DMS79 (cell line): ENCODE measurements at regions not wholly inside any gene's neighbourhood (a gene's known extent, or its start where the extent isn't known, plus 50 kb on each side); places are given as distances from the start of the nearest gene placed in this dataset.
"Not testable (repeated sequence)": the region's sequence is repeated elsewhere in the genome, so short reads cannot be mapped to it uniquely, and the experiment has no call there.

Source experiments
- DNase-seq: peaks from one replicate; lab custom pipeline; 2025; lab: John Stamatoyannopoulos, UW

DNA sequence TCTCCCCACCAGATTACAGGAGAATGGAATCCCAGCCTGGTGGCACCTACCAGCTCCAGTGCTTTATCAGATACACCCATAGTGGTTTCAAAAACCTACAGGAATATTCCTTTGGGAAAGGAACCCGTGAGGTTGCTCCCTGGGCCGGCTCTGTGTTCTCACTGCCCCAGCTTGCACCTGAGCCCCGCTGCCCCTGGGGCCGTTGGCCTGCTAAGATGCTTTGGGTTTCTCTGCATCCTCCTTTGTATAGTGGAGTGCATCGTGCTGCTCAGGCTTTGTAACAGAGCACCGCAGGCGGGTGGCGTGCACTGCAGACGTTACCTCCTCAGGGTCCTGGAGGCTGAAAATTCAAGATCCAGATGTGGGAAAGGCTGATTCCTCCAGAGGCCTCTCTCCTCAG, 414.1 kb downstream of the BRD1 start:
- no peak for DNase-seq

DNA sequence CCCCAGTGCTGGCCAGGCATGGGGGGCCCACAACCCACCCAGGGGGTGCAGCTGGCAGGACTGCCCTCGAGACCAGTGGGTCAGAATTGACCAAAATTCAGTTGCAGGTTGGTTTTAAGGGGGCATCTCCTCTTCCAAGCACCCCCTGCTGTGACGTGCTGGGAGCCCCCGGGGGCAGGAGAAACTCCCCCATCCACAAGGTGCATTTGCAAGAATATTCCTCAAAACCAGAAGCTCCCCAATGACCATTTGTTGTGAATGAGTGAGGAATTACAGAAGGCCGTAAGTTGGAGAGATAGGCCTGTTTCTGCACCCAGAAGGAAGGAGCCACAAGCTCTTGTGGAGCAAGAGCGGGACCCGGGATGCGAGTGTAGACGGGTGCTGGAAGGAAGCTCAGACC, 414.5 kb downstream of the BRD1 start:
- no peak for DNase-seq

- DNase-seq, result no peak
Observed at GRCh38 chr22:49412236-49412635, 415.4 kb downstream of the BRD1 start.

DNA sequence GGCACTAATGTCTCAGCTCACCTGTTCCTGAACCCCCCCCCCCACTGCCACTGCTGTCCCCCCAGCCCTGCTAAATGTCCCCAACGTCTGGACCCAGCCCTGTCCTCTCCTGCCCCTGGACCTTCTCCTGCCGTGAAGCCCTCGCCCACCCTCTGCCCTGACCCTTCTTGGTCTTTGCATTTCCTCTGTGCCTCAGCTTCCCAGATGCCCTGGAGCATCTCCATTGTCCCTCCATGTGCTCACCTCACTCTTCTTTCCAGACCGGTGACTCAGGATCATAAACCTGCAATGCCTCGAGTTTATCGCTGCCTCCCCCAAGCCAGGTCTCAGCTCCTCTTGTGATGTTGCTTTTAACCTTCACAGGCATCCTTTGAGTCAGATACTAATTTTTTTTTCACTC, 416.4 kb downstream of the BRD1 start:
- DNase-seq, result no peak

GRCh38 chr22:49408102-49408836, 419.4 kb downstream of the BRD1 start:
- no peak for DNase-seq

DNA sequence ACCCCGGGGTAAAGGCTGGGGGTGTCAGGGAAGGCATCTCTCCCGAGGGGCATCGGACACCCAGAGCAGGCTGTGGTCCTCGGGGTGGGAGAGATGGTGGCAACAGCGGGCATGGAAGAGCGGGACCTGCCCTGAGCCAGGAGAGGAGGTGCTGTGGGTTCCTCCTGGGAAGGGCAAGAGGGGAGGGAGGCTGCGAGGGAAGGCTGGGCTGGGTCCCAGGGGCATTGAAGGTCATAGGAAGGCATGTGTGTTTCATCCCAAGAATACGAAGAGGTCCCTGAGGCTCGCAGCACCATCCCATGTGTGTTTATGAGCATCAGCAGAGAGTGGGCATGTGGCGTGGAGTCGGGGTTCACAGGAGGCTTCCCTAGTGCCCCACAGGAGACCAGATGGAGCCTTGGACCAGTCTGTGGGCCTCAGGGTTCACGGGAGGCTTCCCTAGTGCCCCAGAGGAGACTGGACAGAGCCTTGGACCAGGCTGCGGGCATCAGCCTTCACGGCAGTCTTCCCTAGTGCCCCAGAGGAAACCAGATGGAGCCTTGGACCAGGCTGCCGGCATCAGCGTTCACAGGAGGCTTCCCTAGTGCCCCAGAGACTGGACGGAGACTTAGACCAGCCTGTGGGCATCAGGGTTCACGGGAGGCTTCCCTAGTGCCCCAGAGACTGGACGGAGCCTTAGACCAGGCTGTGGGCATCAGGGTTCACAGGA, 420.6 kb downstream of the BRD1 start:
- DNase-seq, result no peak

- no peak for DNase-seq
Observed at GRCh38 chr22:49406047-49406650, 421.5 kb downstream of the BRD1 start.

DNA sequence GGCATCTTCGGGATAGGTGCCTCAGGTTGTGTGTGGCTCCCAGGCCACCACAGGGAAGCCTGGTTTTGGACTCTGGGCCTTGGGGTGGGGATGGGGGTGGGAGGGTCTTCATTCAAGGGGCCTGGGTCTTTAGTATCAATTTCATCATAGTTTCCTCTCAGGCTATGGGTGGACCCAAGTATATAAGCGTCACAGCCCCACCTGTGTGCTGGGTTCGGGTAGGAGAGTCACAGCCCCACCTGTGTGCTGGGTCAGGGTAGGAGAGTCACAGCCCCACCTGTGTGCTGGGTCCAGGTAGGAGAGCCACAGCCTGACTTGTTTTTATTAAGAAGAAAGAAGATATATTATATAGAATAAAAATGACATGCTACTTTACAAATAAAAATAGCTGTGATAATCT, 422.1 kb downstream of the BRD1 start:
- DNase-seq, result no peak

- no peak for DNase-seq
Observed at GRCh38 chr22:49404576-49405241, 423.0 kb downstream of the BRD1 start.

GRCh38 chr22:49404020-49404419, 423.7 kb downstream of the BRD1 start:
- no peak for DNase-seq

- DNase-seq, result no peak
Observed at GRCh38 chr22:49403102-49403501, 424.6 kb downstream of the BRD1 start.

DNA sequence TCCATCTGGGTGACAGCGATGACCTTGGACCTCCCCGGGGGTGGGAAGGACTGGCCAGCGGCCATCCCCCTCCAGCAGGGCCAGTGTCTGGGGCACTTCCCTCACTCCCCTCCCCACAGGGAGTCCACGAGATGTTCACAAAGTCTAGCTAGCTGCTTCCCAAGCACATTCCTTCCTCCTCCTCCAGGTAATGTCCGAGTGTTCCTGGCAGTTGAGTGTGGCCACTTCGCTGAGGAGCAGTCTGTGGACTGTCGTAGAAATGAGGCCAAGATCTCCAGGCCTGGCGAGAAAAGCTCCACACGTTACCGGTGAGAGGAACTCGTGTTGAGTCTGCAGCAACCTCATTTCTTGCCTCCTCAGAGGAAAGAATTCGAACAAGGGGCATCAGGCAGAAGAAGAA, 425.5 kb downstream of the BRD1 start:
- no peak for DNase-seq

GRCh38 chr22:49400941-49401598, 426.6 kb downstream of the BRD1 start:
- DNase-seq, result no peak

DNA sequence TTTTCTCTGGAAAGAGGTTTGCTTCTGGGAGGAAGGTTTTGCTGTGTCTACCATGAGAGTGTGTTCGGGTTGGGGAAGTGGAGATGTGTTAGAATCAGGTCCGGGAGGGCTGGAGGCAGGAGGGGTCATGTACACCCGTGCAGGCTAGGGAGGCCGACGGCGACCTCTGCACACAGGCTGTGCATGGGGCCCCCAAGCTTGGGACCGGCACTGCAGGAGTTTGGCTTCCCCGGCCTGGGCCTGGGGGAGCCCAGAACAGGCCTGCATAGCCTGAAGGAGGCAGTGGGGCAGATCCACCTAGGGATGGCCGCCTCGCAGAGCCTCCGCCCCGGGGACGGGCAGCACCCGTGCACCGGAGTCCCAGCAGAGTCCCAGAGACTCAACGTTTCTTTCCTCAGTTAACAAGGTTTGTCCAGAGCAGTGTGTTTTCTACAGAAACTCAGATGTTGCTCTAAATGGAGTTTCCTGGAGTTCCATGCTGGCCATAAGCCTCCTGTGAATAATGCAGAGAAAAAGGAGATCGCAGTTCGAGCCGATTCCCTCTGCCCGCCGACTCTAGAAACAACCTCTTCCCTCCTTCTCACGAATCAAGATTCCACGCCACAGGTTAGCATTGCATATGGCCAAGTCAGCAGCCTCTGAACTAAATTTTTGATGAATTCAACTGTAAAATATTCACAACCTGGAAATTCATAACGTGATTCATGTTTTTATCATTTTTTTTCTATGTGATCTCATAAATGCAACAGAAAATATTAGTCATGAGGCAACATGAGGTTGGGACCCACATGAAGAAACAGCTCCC, 427.3 kb downstream of the BRD1 start:
- no peak for DNase-seq

DNA sequence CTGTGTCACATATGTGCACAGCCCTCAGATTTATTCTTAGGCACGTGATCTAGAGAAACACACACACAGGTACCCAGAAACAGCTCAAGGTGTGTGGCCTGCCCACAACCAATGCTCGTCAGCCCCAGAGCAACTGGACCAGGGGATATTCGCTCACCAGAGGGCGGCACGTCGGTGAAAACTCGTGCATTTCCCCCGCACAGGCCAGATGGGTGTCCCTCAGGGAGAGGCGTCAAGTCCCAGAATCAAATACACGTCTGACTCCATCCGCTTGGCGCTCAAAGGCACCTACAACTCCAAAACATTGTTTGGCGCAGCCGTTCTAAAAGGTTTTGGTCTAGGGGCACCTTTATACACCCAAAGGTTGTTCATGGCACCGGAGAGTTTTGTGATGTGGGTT, 429.0 kb downstream of the BRD1 start:
- no peak for DNase-seq

- DNase-seq, result no peak
Observed at GRCh38 chr22:49398115-49398514, 429.6 kb downstream of the BRD1 start.

- DNase-seq, result no peak
Observed at GRCh38 chr22:49396817-49397216, 430.9 kb downstream of the BRD1 start.

DNA sequence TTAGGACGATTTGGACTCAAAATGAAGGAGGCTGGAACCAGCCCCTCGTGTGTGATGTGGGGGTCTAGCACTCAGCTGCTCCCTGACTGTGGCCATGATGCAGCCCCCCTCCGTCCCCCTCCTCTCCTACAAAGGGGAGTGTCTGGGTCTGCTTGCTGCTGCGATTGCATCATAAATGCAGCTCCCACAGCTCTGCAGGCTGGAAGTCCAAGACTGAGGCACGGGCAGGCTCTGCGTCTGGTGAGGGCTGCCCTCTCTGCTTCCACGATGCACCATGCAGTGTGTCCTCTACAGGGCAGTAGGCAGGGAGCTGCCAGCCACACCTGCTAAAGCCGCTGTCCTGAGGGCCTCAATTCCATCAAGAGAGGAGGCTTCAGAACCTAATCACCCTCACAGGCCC, 432.1 kb downstream of the BRD1 start:
- DNase-seq, result no peak

GRCh38 chr22:49395062-49395461, 432.6 kb downstream of the BRD1 start:
- not testable (repeated sequence) for DNase-seq

DNA sequence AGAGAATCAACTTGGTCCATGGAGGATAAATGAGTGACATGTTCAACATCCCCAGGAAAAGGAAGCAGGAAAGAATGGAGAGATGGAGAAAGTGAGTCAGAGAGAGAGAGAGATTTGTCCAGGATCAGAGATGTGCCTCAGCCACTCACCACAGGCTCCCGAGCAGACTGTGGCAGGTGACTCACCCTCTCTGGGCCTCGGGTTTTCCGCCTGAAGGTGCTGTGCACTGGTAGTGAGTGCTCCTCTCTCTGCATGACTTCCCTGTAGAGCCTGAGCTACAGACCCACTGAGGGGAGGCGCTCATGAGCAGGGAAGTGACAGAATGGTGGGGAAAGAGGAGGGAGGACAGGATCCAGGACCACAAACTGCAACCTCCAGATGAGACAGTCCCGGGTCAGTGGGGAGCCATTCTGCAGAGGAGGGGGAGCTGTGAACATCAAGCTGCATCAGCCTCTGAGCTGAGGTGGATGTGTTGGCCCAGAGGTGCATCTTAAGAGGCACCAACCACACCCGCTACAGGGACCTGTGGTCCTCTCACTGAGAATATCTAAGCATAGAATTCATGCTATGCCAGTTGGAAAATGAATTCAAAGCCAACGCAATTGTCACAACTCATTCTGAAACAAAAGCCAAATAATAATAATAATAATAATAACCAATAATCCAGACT, 433.4 kb downstream of the BRD1 start:
- DNase-seq, result no peak

DNA sequence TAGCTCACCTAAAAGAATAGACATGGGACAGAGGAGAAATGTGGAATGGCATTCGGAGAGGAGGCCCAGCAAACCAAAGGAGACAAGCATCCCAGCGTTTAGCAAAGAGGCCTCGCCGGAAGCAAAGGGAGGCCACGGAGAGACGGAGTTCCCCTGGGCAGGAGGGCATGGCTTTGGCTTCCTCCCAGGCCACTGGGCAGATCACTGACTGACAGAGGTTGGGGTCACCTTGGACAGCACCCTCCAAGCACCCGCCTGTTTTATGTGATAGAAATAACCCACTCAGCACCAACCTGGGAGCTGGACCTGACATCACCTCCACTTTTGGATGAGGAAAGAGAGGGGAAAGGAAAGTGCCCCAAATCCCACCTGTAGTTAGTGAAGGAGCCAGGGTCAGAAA, 434.1 kb downstream of the BRD1 start:
- no peak for DNase-seq
